Fibroblast of lung (primary cell): ENCODE measurements at regions not wholly inside any gene's neighbourhood (a gene's known extent, or its start where the extent isn't known, plus 50 kb on each side); places are given as distances from the start of the nearest gene placed in this dataset.

Source experiments
- EZH2 ChIP-seq: IDR thresholded peaks from 2 replicates; pipeline ENCODE4 v1.5.1; 2012; ENCODE audit warnings: low read length, control low read depth, mild to moderate bottlenecking; ENCODE audit errors: missing control alignments
- TF ChIP-seq, protein P1 (sequence below), 2 donors: IDR thresholded peaks in 1 of 2; conservative IDR thresholded peaks in 1 of 2; 1 replicate in 1 of 2; 2 replicates in 1 of 2; pipeline ENCODE4 v1.5.1; 2011 to 2012; ENCODE audit warnings: low read length in 2 of 2, control low read depth in 1 of 2, inconsistent platforms in 1 of 2, low read depth in 1 of 2, mild to moderate bottlenecking in 1 of 2

DNA sequence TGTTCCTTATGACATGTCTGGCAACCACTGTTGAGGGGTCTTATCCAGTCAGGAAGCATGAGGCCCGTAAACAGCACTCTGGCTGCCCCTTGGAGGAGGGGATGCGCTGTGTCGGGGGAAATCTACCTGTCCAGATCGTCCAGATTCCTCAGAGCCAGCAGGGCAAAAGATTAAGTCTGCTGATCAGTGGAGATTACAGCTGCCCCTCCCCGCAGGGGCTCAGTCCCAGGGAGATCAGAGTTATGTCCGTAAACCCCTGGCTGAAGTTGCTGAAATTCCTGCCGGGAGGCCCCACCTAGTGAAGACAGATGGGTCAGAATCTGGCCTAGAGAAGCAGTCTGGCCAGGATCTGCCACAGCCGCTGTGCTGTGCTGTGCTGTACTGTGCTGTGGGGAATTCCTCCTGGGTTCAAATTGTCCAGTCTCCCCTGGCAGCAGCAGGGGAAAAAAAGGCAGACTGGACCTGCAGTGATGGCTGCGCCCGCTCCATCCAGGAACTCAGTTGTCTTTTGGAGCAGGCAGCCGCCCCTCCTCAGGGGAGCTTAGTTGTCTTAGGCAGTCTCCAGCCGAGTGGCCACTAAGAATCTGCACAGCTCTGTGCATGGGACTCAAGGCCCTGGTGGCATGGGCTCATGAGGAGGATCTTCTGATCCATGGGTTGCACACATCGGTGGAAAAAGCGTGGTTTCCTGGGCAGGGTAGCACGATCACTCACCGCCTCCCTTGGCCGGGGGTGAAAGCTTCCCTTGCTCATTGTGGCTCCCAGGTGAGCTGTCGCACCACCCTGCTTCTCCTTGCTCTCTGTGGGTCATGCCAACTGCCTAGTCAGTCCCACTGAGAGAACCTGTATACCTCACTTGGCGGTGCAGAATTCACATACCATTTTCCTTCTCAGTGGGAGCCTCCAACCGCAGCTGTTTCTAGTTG, 1368.8 kb upstream of the ADGRB3 start:
- TF ChIP-seq, protein P1, sequence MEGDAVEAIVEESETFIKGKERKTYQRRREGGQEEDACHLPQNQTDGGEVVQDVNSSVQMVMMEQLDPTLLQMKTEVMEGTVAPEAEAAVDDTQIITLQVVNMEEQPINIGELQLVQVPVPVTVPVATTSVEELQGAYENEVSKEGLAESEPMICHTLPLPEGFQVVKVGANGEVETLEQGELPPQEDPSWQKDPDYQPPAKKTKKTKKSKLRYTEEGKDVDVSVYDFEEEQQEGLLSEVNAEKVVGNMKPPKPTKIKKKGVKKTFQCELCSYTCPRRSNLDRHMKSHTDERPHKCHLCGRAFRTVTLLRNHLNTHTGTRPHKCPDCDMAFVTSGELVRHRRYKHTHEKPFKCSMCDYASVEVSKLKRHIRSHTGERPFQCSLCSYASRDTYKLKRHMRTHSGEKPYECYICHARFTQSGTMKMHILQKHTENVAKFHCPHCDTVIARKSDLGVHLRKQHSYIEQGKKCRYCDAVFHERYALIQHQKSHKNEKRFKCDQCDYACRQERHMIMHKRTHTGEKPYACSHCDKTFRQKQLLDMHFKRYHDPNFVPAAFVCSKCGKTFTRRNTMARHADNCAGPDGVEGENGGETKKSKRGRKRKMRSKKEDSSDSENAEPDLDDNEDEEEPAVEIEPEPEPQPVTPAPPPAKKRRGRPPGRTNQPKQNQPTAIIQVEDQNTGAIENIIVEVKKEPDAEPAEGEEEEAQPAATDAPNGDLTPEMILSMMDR (conservative IDR thresholded peaks at IDR 0.05 in 1 of 2, IDR thresholded peaks at IDR 0.05 in 1 of 2; ENCODE audit: low read depth in 1 of 2, low read length in 2 of 2), result no peak
- TF ChIP-seq EZH2, result no peak
